Tibial artery (tissue), 4 donors: ENCODE measurements at regions not wholly inside any gene's neighbourhood (a gene's known extent, or its start where the extent isn't known, plus 50 kb on each side); places are given as distances from the start of the nearest gene placed in this dataset.

Source experiments
- DNase-seq, 2 donors: peaks; one replicate each; pipeline ENCODE4 v3.0.0-alpha.2; 2019
- H3K27ac ChIP-seq, 2 donors: fragments of 200-600 bp; sonication (generic) in 1 of 2; 1 replicate in 1 of 2; 2 replicates in 1 of 2; pipeline ENCODE4 v1.5.1; 2018 to 2019; ENCODE audit warnings: mild to moderate bottlenecking in 1 of 2
- H3K27me3 ChIP-seq, 2 donors: fragments of 200-600 bp; sonication (generic) in 1 of 2; one replicate each; pipeline versions ENCODE4 v1.5.1 to v1.6.0; 2016 to 2019
- H3K36me3 ChIP-seq, 3 donors: fragments of 200-600 bp; sonication (generic) in 2 of 3; one replicate each; pipeline ENCODE4 v1.5.1; 2016 to 2019; ENCODE audit warnings: mild to moderate bottlenecking in 2 of 3
- H3K4me1 ChIP-seq, 4 donors: fragments of 200-600 bp; sonication (generic) in 2 of 4; 1 replicate in 3 of 4; 2 replicates in 1 of 4; pipeline ENCODE4 v1.5.1; 2016 to 2019
- H3K4me3 ChIP-seq, 2 donors: fragments of 200-600 bp; sonication (generic) in 1 of 2; 1 replicate in 1 of 2; 2 replicates in 1 of 2; pipeline ENCODE4 v1.5.1; 2018 to 2019; ENCODE audit warnings: mild to moderate bottlenecking in 2 of 2
- H3K9me3 ChIP-seq, 3 donors: fragments of 200-600 bp; sonication (generic) in 1 of 3; one replicate each; pipeline ENCODE4 v1.5.1; 2016 to 2019
- intact Hi-C: fragments of 100-400 bp; cut with DNase I; formaldehyde crosslinking; loops from one replicate; pipeline ENCODE4 v1.15.0; 2023; ENCODE audit warnings: low total_unique reads
- TF ChIP-seq, protein P1 (sequence below), 2 experiments: fragments of 200-600 bp in 1 of 2; fragments of 450-650 bp in 1 of 2; IDR thresholded peaks; one replicate each; pipeline ENCODE4 v1.5.1; 2017 to 2019; ENCODE audit warnings: antibody characterized with exemption in 2 of 2, mild to moderate bottlenecking in 1 of 2, moderate library complexity in 1 of 2

- no peaks in the 10 kb centered on the region for H3K27me3 ChIP-seq
- no peak for DNase-seq
- no peaks in the 10 kb centered on the region for H3K9me3 ChIP-seq
- no peak overlapping the region for H3K27ac ChIP-seq
- TF ChIP-seq, protein P1, sequence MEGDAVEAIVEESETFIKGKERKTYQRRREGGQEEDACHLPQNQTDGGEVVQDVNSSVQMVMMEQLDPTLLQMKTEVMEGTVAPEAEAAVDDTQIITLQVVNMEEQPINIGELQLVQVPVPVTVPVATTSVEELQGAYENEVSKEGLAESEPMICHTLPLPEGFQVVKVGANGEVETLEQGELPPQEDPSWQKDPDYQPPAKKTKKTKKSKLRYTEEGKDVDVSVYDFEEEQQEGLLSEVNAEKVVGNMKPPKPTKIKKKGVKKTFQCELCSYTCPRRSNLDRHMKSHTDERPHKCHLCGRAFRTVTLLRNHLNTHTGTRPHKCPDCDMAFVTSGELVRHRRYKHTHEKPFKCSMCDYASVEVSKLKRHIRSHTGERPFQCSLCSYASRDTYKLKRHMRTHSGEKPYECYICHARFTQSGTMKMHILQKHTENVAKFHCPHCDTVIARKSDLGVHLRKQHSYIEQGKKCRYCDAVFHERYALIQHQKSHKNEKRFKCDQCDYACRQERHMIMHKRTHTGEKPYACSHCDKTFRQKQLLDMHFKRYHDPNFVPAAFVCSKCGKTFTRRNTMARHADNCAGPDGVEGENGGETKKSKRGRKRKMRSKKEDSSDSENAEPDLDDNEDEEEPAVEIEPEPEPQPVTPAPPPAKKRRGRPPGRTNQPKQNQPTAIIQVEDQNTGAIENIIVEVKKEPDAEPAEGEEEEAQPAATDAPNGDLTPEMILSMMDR (IDR thresholded peaks at IDR 0.05): no peak
- no peak overlapping the region for H3K4me3 ChIP-seq
- H3K4me1 ChIP-seq: peaks cover 0 to 24% (median 0%) of the 10 kb centered on the region in 4 donors
- H3K36me3 ChIP-seq: no peaks in the 10 kb centered on the region
- intact Hi-C loops: no loop called here
Measured at GRCh38 chr6:121578216-121578615, 142.8 kb downstream of the GJA1 start.

GRCh38 chr6:121579478-121579877 lies 144.0 kb downstream of the GJA1 start:
- no peak for DNase-seq
- TF ChIP-seq, protein P1 (IDR thresholded peaks at IDR 0.05): no peak
- no peak overlapping the region for H3K4me3 ChIP-seq
- H3K27ac ChIP-seq: no peak overlapping the region
- intact Hi-C loops: no loop called here
- peaks cover 0 to 26% (median 2%) of the 10 kb centered on the region in 4 donors for H3K4me1 ChIP-seq
- H3K9me3 ChIP-seq: no peaks in the 10 kb centered on the region
- no peaks in the 10 kb centered on the region for H3K36me3 ChIP-seq
- no peaks in the 10 kb centered on the region for H3K27me3 ChIP-seq

DNA sequence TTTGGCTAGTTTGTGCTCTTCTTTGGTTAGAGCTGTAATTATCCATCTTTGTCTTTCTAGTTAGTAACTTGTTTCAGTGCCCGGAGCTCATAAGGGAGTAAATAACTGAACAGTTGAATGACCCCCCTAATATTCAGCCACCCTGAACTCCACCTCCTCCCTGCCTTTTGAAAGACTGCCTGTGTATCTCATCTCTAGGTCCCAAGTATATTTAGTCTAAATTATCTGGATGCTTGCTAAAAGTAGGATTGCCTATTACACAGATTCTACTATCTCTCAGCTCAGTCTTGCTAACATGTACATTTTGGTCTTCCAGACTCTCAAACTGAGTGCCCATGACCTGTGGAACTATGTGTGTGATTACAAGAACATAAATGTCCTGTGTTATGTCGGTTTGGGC lies 145.9 kb downstream of the GJA1 start:
- TF ChIP-seq, protein P1 (IDR thresholded peaks at IDR 0.05): no peak
- H3K4me1 ChIP-seq: peaks cover 0 to 39% (median 4%) of the 10 kb centered on the region in 4 donors
- no peak overlapping the region for H3K4me3 ChIP-seq
- peak overlapping the region in 1 of 2 donors; percentile 13 for H3K27ac ChIP-seq
- H3K36me3 ChIP-seq: no peaks in the 10 kb centered on the region
- intact Hi-C loops: no loop called here
- H3K9me3 ChIP-seq: no peaks in the 10 kb centered on the region
- no peaks in the 10 kb centered on the region for H3K27me3 ChIP-seq
- DNase-seq: no peak

DNA sequence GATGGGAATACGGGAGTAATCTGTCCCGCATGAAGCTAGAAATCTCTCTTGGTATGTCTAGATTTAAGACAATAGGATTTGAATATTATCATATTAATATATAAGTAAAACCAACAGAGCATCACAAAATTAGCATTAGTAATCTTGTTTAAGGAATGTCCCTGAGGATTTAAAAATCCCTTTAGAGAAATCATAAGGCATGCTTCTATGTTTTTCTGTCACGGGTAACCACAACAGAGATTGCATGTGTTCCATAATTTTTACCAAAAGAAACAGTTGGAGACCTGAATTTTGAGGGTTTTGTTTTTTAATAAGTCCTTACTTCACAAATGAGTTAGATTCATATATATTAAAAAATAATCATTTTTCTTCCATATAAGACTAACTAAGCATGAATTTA lies 146.8 kb downstream of the GJA1 start:
- intact Hi-C loops: no loop called here
- Histone ChIP-seq H3K4me1 (peaks cover 0 to 47% (median 4%) of the 10 kb centered on the region in 4 donors), H3K27me3 (no peaks in the 10 kb centered on the region), H3K27ac (peak overlapping the region in 1 of 2 donors; percentile 13), H3K9me3 (no peaks in the 10 kb centered on the region), H3K36me3 (no peaks in the 10 kb centered on the region), H3K4me3 (no peak overlapping the region)
- TF ChIP-seq, protein P1 (IDR thresholded peaks at IDR 0.05): no peak
- no peak for DNase-seq

DNA sequence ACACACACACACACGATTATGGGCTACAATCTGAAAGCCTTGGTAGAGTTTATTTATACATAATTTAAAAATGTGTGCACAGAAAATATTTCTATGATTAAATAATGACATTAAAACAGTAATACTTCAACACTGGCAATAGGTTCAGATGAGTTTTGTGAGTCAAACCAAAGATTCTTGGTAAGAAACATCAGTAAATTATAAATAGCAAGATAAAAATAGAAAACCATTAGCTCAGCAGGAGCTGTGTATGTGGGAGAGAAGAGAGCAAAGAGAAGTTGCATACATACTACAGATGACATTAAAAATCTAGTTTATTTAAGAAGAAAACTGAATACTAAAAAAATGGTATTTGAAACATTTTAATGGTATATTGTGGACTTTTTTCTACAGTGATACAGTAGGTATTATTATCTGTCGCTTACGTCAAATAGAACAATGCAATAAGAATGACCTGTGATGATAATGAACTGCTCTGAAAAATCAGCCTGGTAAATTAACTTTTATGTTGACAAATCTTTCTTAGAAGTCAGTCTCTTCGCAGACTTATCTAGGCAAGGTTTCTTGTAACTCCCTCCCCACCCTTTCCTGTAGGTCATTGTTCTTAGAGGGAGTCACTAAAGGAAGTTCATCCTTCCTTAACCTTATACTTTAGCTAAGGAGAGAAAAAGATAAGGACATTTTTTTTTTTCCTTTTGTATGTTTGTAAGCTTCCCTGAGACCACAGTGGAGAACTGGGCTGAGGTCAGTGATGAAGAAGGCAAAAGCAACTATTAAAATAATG lies 149.3 kb downstream of the GJA1 start:
- H3K9me3 ChIP-seq: no peaks in the 10 kb centered on the region
- no peaks in the 10 kb centered on the region for H3K36me3 ChIP-seq
- TF ChIP-seq, protein P1 (IDR thresholded peaks at IDR 0.05): no peak
- no peak overlapping the region for H3K4me3 ChIP-seq
- H3K4me1 ChIP-seq: peaks cover 0 to 71% (median 4%) of the 10 kb centered on the region in 4 donors
- intact Hi-C loops: no loop called here
- no peaks in the 10 kb centered on the region for H3K27me3 ChIP-seq
- peak overlapping the region in 1 of 2 donors; percentile 30 for H3K27ac ChIP-seq
- no peak for DNase-seq
